ENCODE measurements at regions not wholly inside any gene's neighbourhood (a gene's known extent, or its start where the extent isn't known, plus 50 kb on each side); places are given as distances from the start of the nearest gene placed in this dataset.

- TF ChIP-seq POLR2A (IDR thresholded peaks at IDR 0.05) (no peak), CTCF (IDR thresholded peaks at IDR 0.05) (no peak)
These were observed 83.9 kb upstream of the OGFRL1 start for GRCh38 chr6:71204741-71205140.

All from prostate gland (tissue), 2 donors.